Heart left ventricle (tissue), 16 donors: ENCODE measurements at regions not wholly inside any gene's neighbourhood (a gene's known extent, or its start where the extent isn't known, plus 50 kb on each side); places are given as distances from the start of the nearest gene placed in this dataset.
"Not testable (repeated sequence)": the region's sequence is repeated elsewhere in the genome, so short reads cannot be mapped to it uniquely, and the experiment has no call there.

ENCODE experiments used
- ATAC-seq, 4 donors: fragments of 200-7000 bp; cut with Tn5 transposase; one replicate each; pipeline ENCODE4 v1.9.1; 2020 to 2022; ENCODE audit warnings: moderate library complexity in 4 of 4, mild to moderate bottlenecking in 3 of 4, moderate number of reproducible peaks in 1 of 4
- DNase-seq, 5 donors: peaks; one replicate each; pipeline ENCODE4 v3.0.0-alpha.2; 2020
- H3K27ac ChIP-seq, 12 donors: fragments of 200-600 bp; sonication (generic) in 4 of 12; one replicate each; pipeline versions ENCODE4 v1.5.0 to v1.8.0; 2016 to 2022; ENCODE audit warnings: mild to moderate bottlenecking in 2 of 12
- H3K27me3 ChIP-seq, 9 donors: fragments of 200-600 bp; sonication (generic) in 2 of 9; one replicate each; pipeline versions ENCODE4 v1.5.1 to v1.8.0; 2016 to 2022; ENCODE audit warnings: mild to moderate bottlenecking in 3 of 9
- H3K36me3 ChIP-seq, 9 donors: fragments of 200-600 bp; sonication (generic) in 2 of 9; one replicate each; pipeline versions ENCODE4 v1.5.0 to v1.8.0; 2018 to 2022; ENCODE audit warnings: mild to moderate bottlenecking in 2 of 9
- H3K4me1 ChIP-seq, 12 donors: fragments of 200-600 bp; sonication (generic) in 4 of 12; one replicate each; pipeline versions ENCODE4 v1.5.0 to v1.8.0; 2016 to 2022; ENCODE audit warnings: mild to moderate bottlenecking in 3 of 12
- H3K4me3 ChIP-seq, 12 donors: fragments of 200-600 bp; sonication (generic) in 4 of 12; one replicate each; pipeline versions ENCODE4 v1.5.0 to v1.8.0; 2017 to 2022; ENCODE audit warnings: mild to moderate bottlenecking in 9 of 12, moderate library complexity in 4 of 12
- H3K9me3 ChIP-seq, 12 donors: fragments of 200-600 bp; sonication (generic) in 4 of 12; one replicate each; pipeline versions ENCODE4 v1.5.0 to v1.8.0; 2016 to 2022; ENCODE audit warnings: mild to moderate bottlenecking in 1 of 12
- POLR2A ChIP-seq, 2 donors: fragments of 450-650 bp; IDR thresholded peaks; one replicate each; pipeline ENCODE4 v1.6.1; 2017; ENCODE audit warnings: antibody characterized with exemption in 2 of 2, mild to moderate bottlenecking in 2 of 2, moderate library complexity in 2 of 2
- WGBS, 4 donors: extraction: QIAGEN DNeasy Blood & Tissue Kit in 2 of 4; methylation state at CpG; one replicate each; pipeline versions ENCODE4 v1.1.5 to v1.1.7; 2013 to 2018; 5-methylcytosine and 5-hydroxymethylcytosine counted together
- intact Hi-C, 10 donors: fragments of 100-400 bp; cut with DNase I; formaldehyde crosslinking; loops; one replicate each; pipeline versions ENCODE4 v1.11.1 to v1.14.2; 2022
- TF ChIP-seq, protein P1 (sequence below), 12 donors: fragments of 200-600 bp; sonication (generic) in 4 of 12; IDR thresholded peaks; one replicate each; pipeline versions ENCODE4 v1.5.0 to v1.8.0; 2018 to 2022; ENCODE audit warnings: antibody characterized with exemption in 12 of 12, mild to moderate bottlenecking in 5 of 12
- donor health status: ischemic (EF 13 %, LVEDD 7.1; RV severe dilation, severe dysfunction).
- donor health status: healthy with polysubstance abuse.
- donor health status: DM: no; HTN: yes; CAD: no.
- donor health status: DM: no; HTN: no; CAD: no.
- donor health status: ischemic (EF 25% LVEDD 6.9; RV normal size, moderate dysfunction).
- donor health status: ischemic (EF 25% LVEDD 5.7; RV mildly dilated, moderate dysfunction).
- donor health status: healthy.
- donor health status: DM: yes; HTN: yes; CAD: no.
- donor health status: ischemic (EF 35%, LVEDD 5.7; RV mildly dilated, moderate dysfunction).
- donor health status: nonischemic (EF 11% LVEDD 7.7; RV severe dilation, severe dysfunction).
- donor health status: DM: yes; HTN: yes; CAD: no.
- donor health status: PGD.
- donor health status: ischemic (EF 29% LVEDD 5.4; RV normal size, mild dysfunction).
- donor health status: nonischemic (EF 23%, LVEDD 6.1; RV moderate dilation, normal function).

DNA sequence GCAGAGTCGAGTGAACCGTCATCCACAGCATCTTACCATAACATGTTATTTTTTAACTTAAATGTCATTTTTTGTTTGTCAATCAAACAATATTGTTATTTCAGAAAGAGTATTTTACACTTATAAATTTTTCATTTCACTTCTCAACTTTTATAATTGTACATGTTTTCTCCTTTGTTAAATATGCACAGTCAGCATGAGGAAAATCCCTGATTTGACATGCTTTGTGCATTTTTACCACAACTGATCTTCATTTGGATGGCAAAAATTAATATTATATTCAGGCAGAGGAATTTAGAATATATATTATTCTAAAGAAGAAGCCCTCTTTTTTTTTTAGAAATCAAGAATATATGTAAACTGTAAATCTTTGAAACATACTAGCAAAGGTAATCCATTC, 958.0 kb upstream of the PCDH7 start:
- Histone ChIP-seq H3K27me3 (no peaks in the 10 kb centered on the region), H3K27ac (no peak overlapping the region), H3K9me3 (peaks cover 0 to 3% (median 0%) of the 10 kb centered on the region in 12 donors), H3K4me1 (no peaks in the 10 kb centered on the region), H3K4me3 (no peak overlapping the region), H3K36me3 (no peaks in the 10 kb centered on the region)
- ATAC-seq (no peak), DNase-seq (no peak)
- intact Hi-C loops, result no loop called here
- 84 to 90% (median 88%) methylated on average over 2 of the region's 2 CpGs for WGBS, 4 donors
- no peak for TF ChIP-seq POLR2A (IDR thresholded peaks at IDR 0.05)
- TF ChIP-seq, protein P1, sequence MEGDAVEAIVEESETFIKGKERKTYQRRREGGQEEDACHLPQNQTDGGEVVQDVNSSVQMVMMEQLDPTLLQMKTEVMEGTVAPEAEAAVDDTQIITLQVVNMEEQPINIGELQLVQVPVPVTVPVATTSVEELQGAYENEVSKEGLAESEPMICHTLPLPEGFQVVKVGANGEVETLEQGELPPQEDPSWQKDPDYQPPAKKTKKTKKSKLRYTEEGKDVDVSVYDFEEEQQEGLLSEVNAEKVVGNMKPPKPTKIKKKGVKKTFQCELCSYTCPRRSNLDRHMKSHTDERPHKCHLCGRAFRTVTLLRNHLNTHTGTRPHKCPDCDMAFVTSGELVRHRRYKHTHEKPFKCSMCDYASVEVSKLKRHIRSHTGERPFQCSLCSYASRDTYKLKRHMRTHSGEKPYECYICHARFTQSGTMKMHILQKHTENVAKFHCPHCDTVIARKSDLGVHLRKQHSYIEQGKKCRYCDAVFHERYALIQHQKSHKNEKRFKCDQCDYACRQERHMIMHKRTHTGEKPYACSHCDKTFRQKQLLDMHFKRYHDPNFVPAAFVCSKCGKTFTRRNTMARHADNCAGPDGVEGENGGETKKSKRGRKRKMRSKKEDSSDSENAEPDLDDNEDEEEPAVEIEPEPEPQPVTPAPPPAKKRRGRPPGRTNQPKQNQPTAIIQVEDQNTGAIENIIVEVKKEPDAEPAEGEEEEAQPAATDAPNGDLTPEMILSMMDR (IDR thresholded peaks at IDR 0.05), result no peak

DNA sequence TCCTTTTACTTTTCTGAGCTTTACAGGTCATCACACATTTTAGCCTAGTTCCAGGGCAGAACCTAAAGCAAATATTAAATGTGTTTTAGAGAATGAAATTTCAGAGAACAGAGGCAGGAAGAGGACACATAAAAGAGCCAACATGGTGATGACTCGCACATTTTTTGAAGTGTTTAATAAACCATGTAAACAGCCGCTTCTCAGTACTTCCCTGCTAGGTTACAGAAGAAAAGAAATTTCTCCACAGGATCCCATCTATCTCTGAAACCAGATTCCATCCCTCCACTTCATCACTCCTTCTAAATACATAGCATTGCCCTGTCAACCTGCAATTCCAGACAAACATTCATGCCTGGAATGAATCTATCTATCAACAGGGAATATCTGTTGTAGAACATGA, 949.5 kb upstream of the PCDH7 start:
- Histone ChIP-seq H3K9me3 (peaks cover 0 to 21% (median 3%) of the 10 kb centered on the region in 12 donors), H3K27me3 (no peaks in the 10 kb centered on the region), H3K4me3 (no peak overlapping the region), H3K4me1 (no peaks in the 10 kb centered on the region), H3K27ac (no peak overlapping the region), H3K36me3 (no peaks in the 10 kb centered on the region)
- 75 to 79% (median 77%) methylated on average over 2 of the region's 2 CpGs for WGBS, 4 donors
- intact Hi-C loops, result no loop called here
- TF ChIP-seq, protein P1 (IDR thresholded peaks at IDR 0.05), result no peak
- TF ChIP-seq POLR2A (IDR thresholded peaks at IDR 0.05), result no peak
- no peak for ATAC-seq
- DNase-seq, result no peak

DNA sequence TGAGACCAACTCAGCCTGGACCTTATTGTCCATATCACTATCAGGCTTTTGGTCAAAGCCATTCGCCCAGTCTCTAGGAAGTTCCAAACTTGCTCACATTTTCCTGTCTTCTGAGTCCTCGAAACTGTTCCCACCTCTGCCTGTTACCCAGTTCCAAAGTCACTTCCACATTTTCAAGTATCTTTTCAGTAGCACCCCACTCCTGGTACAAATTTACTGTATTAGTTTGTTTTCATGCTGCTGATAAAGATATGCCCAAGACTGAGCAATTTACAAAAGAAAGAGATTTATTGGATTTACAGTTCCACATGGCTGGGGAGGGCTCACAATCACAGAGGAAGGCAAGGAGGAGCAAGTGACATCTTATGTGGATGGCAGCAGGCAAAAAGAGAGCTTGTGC, 932.0 kb upstream of the PCDH7 start:
- H3K4me3 ChIP-seq, H3K36me3 ChIP-seq, H3K27ac ChIP-seq, H3K27me3 ChIP-seq, DNase-seq, intact Hi-C loops, H3K4me1 ChIP-seq, ATAC-seq: not testable (repeated sequence)
- H3K9me3 ChIP-seq, result peaks cover 0 to 26% (median 8%) of the 10 kb centered on the region in 12 donors
- 64 to 68% (median 67%) methylated on average over 2 of the region's 2 CpGs for WGBS, 4 donors

DNA sequence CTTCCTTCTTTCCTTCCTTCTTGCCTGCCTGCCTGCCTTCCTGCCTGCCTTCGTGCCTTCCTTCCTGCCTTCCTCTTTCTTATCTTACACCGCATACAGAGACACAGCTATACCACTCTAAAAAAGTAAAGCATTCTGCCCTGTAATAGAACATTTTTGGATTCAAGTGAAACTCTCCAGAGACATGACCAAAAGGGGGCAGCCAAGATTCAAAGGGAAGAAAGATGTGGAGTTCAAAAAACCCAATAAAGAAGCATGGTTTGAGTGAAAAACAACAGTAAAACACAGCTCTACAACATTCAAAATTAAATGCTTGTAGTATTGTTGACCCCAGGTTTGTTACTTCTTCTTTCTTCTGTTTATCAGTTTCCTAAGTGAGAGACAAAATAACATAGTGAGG, 914.9 kb upstream of the PCDH7 start:
- DNase-seq (no peak), ATAC-seq (no peak)
- WGBS, 4 donors, result 21 to 24% (median 23%) methylated on average over 2 of the region's 2 CpGs
- intact Hi-C loops, result no loop called here
- TF ChIP-seq POLR2A (IDR thresholded peaks at IDR 0.05), result no peak
- TF ChIP-seq, protein P1 (IDR thresholded peaks at IDR 0.05), result no peak
- no peak overlapping the region for H3K4me3 ChIP-seq
- peaks cover 0 to 12% (median 0%) of the 10 kb centered on the region in 12 donors for H3K9me3 ChIP-seq
- no peaks in the 10 kb centered on the region for H3K36me3 ChIP-seq
- no peaks in the 10 kb centered on the region for H3K27me3 ChIP-seq
- H3K27ac ChIP-seq, result no peak overlapping the region
- H3K4me1 ChIP-seq, result no peaks in the 10 kb centered on the region

DNA sequence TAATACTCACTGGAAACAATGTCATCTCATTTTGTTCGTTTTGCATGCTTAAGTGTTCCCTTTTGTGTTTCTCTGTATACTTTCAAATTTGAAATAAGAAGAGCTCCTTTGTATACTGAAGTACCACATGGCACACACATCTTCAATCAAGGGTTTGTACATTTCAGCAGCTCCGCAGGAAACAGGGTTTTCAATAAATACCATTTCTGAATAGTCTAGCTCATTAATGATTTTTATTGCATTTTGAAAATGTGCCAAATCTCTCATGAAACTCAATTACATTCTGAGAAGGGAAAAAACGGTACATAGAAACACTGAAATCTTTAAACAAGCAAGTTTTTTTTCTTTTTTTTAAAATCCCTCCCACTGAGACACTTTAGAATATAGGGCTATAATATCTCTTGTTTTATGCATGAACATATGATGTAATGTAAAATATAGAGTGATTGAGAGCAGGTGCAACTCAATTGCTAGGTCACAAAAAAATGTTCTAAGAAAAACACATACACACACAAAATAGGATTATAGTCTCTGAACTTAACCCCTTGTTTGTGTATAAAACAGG, 914.2 kb upstream of the PCDH7 start:
- Histone ChIP-seq H3K27me3 (no peaks in the 10 kb centered on the region), H3K27ac (no peak overlapping the region), H3K36me3 (no peaks in the 10 kb centered on the region), H3K4me1 (no peaks in the 10 kb centered on the region), H3K9me3 (peaks cover 0 to 13% (median 0%) of the 10 kb centered on the region in 12 donors), H3K4me3 (no peak overlapping the region)
- no peak for DNase-seq
- ATAC-seq, result no peak
- no peak for TF ChIP-seq POLR2A (IDR thresholded peaks at IDR 0.05)
- TF ChIP-seq, protein P1 (IDR thresholded peaks at IDR 0.05), result no peak
- 62 to 72% (median 68%) methylated on average over 3 of the region's 3 CpGs for WGBS, 4 donors
- intact Hi-C loops, result no loop called here
